IMR-90 (cell line): ENCODE measurements at regions not wholly inside any gene's neighbourhood (a gene's known extent, or its start where the extent isn't known, plus 50 kb on each side); places are given as distances from the start of the nearest gene placed in this dataset.

Experiments used
- CEBPB ChIP-seq: IDR thresholded peaks from 2 replicates; pipeline ENCODE4 v1.6.1; 2012; ENCODE audit warnings: low read depth, low read length, improper control_type of control experiment
- CTCF ChIP-seq: conservative IDR thresholded peaks from 2 replicates; pipeline ENCODE4 v1.5.1; 2012; ENCODE audit warnings: mild to moderate bottlenecking, low read depth, low read length, improper control_type of control experiment
- ELK1 ChIP-seq: fragments of 150-350 bp; IDR thresholded peaks from 2 replicates; pipeline ENCODE4 v1.6.1; 2016; ENCODE audit warnings: low read depth, mild to moderate bottlenecking, low read length, moderate library complexity, borderline replicate concordance
- NFE2L2 ChIP-seq: fragments of 150-350 bp; IDR thresholded peaks from 2 replicates; pipeline ENCODE4 v1.6.1; 2016; ENCODE audit warnings: low read depth, mild to moderate bottlenecking, low read length
- POLR2A ChIP-seq: IDR thresholded peaks from 2 replicates; pipeline ENCODE4 v1.6.1; 2012; ENCODE audit warnings: mild to moderate bottlenecking, low read depth, low read length
- RAD21 ChIP-seq: IDR thresholded peaks from 2 replicates; pipeline ENCODE4 v1.6.1; 2012; ENCODE audit warnings: low read length, improper control_type of control experiment
- RCOR1 ChIP-seq: IDR thresholded peaks from 2 replicates; pipeline ENCODE4 v1.6.1; 2012; ENCODE audit warnings: mild to moderate bottlenecking, low read length, improper control_type of control experiment; ENCODE audit not compliant: insufficient replicate concordance
- SMC3 ChIP-seq: fragments of 150-350 bp; IDR thresholded peaks from 2 replicates; pipeline ENCODE4 v1.6.1; 2016; ENCODE audit warnings: low read depth, mild to moderate bottlenecking, antibody characterized with exemption, low read length, moderate library complexity
- TF ChIP-seq, protein P1 (sequence below): fragments of 150-350 bp; IDR thresholded peaks from 2 replicates; pipeline ENCODE4 v1.6.1; 2017; ENCODE audit warnings: mild to moderate bottlenecking, antibody characterized with exemption, low read length, low read depth

GRCh38 chr11:131274233-131274632 lies 96.2 kb upstream of the NTM start:
- TF ChIP-seq POLR2A (no peak), CTCF (no peak), SMC3 (no peak), RCOR1 (no peak), ELK1 (no peak), RAD21 (no peak), CEBPB (no peak), NFE2L2 (no peak)
- TF ChIP-seq, protein P1, sequence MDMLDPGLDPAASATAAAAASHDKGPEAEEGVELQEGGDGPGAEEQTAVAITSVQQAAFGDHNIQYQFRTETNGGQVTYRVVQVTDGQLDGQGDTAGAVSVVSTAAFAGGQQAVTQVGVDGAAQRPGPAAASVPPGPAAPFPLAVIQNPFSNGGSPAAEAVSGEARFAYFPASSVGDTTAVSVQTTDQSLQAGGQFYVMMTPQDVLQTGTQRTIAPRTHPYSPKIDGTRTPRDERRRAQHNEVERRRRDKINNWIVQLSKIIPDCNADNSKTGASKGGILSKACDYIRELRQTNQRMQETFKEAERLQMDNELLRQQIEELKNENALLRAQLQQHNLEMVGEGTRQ: no peak
